ENCODE measurements at regions not wholly inside any gene's neighbourhood (a gene's known extent, or its start where the extent isn't known, plus 50 kb on each side); places are given as distances from the start of the nearest gene placed in this dataset.

DNA sequence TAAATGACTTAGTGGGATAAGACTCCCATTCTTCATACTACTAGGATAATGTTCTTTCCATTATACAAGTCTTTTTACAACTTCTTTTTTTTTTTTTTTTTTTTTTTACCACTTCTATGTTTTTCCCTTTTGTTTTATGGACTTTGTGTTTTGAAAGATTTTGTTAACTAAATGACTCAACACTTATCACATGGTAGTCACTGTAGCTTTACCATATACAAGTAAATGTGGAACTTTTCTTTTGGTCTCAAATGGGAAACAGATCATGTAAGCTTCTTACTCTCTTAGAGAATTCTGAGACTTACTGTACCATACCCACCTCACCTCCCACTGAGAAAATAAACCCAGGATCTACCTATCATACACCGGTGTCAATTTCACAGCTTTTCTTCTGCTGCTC is 590.3 kb upstream of the CDH2 start:
- no peak for TF ChIP-seq EZH2 (IDR thresholded peaks at IDR 0.05; ENCODE audit: borderline replicate concordance, insufficient read depth, low read depth, low read length, poor library complexity, severe bottlenecking)
- TF ChIP-seq, protein P1, sequence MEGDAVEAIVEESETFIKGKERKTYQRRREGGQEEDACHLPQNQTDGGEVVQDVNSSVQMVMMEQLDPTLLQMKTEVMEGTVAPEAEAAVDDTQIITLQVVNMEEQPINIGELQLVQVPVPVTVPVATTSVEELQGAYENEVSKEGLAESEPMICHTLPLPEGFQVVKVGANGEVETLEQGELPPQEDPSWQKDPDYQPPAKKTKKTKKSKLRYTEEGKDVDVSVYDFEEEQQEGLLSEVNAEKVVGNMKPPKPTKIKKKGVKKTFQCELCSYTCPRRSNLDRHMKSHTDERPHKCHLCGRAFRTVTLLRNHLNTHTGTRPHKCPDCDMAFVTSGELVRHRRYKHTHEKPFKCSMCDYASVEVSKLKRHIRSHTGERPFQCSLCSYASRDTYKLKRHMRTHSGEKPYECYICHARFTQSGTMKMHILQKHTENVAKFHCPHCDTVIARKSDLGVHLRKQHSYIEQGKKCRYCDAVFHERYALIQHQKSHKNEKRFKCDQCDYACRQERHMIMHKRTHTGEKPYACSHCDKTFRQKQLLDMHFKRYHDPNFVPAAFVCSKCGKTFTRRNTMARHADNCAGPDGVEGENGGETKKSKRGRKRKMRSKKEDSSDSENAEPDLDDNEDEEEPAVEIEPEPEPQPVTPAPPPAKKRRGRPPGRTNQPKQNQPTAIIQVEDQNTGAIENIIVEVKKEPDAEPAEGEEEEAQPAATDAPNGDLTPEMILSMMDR (IDR thresholded peaks at IDR 0.05) = no peak

All from B cell (primary cell).